ENCODE measurements at regions not wholly inside any gene's neighbourhood (a gene's known extent, or its start where the extent isn't known, plus 50 kb on each side); places are given as distances from the start of the nearest gene placed in this dataset.

GRCh38 chr9:116067566-116067965 is 86.0 kb upstream of the PAPPA start:
- TF ChIP-seq, protein P1, sequence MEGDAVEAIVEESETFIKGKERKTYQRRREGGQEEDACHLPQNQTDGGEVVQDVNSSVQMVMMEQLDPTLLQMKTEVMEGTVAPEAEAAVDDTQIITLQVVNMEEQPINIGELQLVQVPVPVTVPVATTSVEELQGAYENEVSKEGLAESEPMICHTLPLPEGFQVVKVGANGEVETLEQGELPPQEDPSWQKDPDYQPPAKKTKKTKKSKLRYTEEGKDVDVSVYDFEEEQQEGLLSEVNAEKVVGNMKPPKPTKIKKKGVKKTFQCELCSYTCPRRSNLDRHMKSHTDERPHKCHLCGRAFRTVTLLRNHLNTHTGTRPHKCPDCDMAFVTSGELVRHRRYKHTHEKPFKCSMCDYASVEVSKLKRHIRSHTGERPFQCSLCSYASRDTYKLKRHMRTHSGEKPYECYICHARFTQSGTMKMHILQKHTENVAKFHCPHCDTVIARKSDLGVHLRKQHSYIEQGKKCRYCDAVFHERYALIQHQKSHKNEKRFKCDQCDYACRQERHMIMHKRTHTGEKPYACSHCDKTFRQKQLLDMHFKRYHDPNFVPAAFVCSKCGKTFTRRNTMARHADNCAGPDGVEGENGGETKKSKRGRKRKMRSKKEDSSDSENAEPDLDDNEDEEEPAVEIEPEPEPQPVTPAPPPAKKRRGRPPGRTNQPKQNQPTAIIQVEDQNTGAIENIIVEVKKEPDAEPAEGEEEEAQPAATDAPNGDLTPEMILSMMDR (IDR thresholded peaks at IDR 0.05; ENCODE audit: insufficient read depth, low read length, poor library complexity, severe bottlenecking): no peak
- no peak for TF ChIP-seq EZH2phosphoT487 (conservative IDR thresholded peaks at IDR 0.05; ENCODE audit: low read length)
